ENCODE measurements at regions not wholly inside any gene's neighbourhood (a gene's known extent, or its start where the extent isn't known, plus 50 kb on each side); places are given as distances from the start of the nearest gene placed in this dataset.

DNA sequence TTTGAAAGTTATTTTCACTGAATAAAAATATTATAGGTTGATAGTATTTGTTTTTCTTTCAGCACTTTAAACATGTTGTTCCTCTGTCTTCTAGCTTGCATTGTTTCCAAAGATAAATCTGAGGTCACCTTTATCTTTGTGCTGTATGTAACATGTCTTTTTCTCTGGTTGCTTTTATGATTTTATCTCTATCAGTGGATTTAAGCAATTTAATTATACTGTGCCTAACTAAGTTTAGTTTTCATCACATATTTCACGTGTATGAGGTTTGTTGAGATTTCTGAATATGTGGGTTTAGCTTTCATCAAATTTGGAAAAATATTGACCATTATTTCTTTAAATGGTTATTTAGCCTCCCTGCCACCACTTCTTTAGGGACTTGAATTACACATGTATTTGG is 214.5 kb downstream of the SNX18 start:
- TF ChIP-seq SIN3A (IDR thresholded peaks at IDR 0.05; ENCODE audit: borderline replicate concordance, insufficient read depth, low read length) (no peak), FOXP2 (optimal IDR thresholded peaks at IDR 0.05; ENCODE audit: borderline replicate concordance, extremely low read depth, extremely low read length, insufficient read depth) (no peak), TAF1 (IDR thresholded peaks at IDR 0.05; ENCODE audit: borderline replicate concordance, insufficient read depth, low read length) (no peak), POLR2AphosphoS5 (IDR thresholded peaks at IDR 0.05; ENCODE audit: low read depth, low read length) (no peak)
- TF ChIP-seq, protein P1, sequence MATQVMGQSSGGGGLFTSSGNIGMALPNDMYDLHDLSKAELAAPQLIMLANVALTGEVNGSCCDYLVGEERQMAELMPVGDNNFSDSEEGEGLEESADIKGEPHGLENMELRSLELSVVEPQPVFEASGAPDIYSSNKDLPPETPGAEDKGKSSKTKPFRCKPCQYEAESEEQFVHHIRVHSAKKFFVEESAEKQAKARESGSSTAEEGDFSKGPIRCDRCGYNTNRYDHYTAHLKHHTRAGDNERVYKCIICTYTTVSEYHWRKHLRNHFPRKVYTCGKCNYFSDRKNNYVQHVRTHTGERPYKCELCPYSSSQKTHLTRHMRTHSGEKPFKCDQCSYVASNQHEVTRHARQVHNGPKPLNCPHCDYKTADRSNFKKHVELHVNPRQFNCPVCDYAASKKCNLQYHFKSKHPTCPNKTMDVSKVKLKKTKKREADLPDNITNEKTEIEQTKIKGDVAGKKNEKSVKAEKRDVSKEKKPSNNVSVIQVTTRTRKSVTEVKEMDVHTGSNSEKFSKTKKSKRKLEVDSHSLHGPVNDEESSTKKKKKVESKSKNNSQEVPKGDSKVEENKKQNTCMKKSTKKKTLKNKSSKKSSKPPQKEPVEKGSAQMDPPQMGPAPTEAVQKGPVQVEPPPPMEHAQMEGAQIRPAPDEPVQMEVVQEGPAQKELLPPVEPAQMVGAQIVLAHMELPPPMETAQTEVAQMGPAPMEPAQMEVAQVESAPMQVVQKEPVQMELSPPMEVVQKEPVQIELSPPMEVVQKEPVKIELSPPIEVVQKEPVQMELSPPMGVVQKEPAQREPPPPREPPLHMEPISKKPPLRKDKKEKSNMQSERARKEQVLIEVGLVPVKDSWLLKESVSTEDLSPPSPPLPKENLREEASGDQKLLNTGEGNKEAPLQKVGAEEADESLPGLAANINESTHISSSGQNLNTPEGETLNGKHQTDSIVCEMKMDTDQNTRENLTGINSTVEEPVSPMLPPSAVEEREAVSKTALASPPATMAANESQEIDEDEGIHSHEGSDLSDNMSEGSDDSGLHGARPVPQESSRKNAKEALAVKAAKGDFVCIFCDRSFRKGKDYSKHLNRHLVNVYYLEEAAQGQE (IDR thresholded peaks at IDR 0.05; ENCODE audit: insufficient read depth in 1 of 2, low read depth in 2 of 2, low read length in 2 of 2), result no peak

DNA sequence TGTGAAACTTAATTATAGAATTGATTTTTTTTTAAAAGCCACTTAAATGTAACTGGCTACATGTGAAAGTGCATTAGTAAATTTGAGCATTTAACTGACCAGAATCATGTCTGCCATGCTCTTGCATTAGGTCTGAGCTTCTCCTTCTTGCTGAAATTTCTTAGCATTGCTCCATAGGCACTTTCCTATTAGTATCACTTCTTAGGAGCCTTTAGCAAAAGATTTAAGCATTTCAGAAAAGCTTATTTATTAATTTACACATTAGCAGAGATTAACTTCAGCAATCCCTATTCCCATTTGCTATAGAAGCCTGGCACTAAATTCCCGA is 211.0 kb downstream of the SNX18 start:
- TF ChIP-seq SIN3A (IDR thresholded peaks at IDR 0.05; ENCODE audit: borderline replicate concordance, insufficient read depth, low read length) (no peak), POLR2AphosphoS5 (IDR thresholded peaks at IDR 0.05; ENCODE audit: low read depth, low read length) (no peak), TAF1 (IDR thresholded peaks at IDR 0.05; ENCODE audit: borderline replicate concordance, insufficient read depth, low read length) (no peak), FOXP2 (optimal IDR thresholded peaks at IDR 0.05; ENCODE audit: borderline replicate concordance, extremely low read depth, extremely low read length, insufficient read depth) (no peak)
- TF ChIP-seq, protein P1 (IDR thresholded peaks at IDR 0.05; ENCODE audit: insufficient read depth in 1 of 2, low read depth in 2 of 2, low read length in 2 of 2), result no peak

DNA sequence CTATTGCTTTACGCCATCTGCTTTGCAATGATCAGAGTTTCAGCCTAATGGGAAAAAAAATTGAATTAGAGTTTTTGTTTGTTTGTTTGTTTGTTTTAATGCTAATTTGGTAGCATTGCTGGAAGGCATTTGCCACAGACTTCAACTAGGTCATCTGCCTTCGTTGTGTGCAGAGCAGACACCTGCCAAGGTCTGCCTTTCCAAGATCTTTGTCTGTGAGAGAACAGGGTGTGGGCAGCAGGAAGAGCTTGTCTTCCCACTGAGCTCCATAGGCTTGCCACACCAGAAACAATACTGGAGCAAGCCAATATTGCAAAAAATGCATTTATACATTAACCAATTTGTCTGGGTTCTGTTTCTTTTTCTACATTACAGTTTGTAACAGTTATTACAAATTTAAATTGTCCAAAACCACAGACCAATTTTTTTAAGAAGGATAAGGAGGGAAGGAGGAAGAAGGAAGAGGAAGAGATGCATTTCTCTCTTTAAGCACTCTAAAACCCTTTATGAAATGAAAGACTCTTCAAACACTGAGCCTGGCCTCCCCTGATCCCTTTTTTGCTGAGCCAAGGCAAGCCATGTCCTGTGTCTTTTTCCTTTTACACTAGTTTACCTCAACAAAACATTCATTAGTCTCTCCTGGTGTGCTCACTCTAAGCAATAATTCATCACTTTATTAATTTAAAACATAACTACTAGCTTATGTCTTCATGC is 210.5 kb downstream of the SNX18 start:
- TF ChIP-seq, protein P1 (IDR thresholded peaks at IDR 0.05; ENCODE audit: insufficient read depth in 1 of 2, low read depth in 2 of 2, low read length in 2 of 2), result no peak
- TF ChIP-seq SIN3A (IDR thresholded peaks at IDR 0.05; ENCODE audit: borderline replicate concordance, insufficient read depth, low read length) (no peak), FOXP2 (optimal IDR thresholded peaks at IDR 0.05; ENCODE audit: borderline replicate concordance, extremely low read depth, extremely low read length, insufficient read depth) (no peak), TAF1 (IDR thresholded peaks at IDR 0.05; ENCODE audit: borderline replicate concordance, insufficient read depth, low read length) (no peak), POLR2AphosphoS5 (IDR thresholded peaks at IDR 0.05; ENCODE audit: low read depth, low read length) (no peak)

GRCh38 chr5:54725391-54726280 is 208.1 kb downstream of the SNX18 start:
- TF ChIP-seq, protein P1 (IDR thresholded peaks at IDR 0.05; ENCODE audit: insufficient read depth in 1 of 2, low read depth in 2 of 2, low read length in 2 of 2), result no peak
- TF ChIP-seq TAF1 (IDR thresholded peaks at IDR 0.05; ENCODE audit: borderline replicate concordance, insufficient read depth, low read length) (no peak), FOXP2 (optimal IDR thresholded peaks at IDR 0.05; ENCODE audit: borderline replicate concordance, extremely low read depth, extremely low read length, insufficient read depth) (no peak), POLR2AphosphoS5 (IDR thresholded peaks at IDR 0.05; ENCODE audit: low read depth, low read length) (no peak), SIN3A (IDR thresholded peaks at IDR 0.05; ENCODE audit: borderline replicate concordance, insufficient read depth, low read length) (no peak)

Data from PFSK-1 (cell line).